H1 (cell line): ENCODE measurements at regions not wholly inside any gene's neighbourhood (a gene's known extent, or its start where the extent isn't known, plus 50 kb on each side); places are given as distances from the start of the nearest gene placed in this dataset.

Experiments
- CTCF ChIA-PET: fragments of 300-600 bp; sonication (Branson Sonifier 250); formaldehyde crosslinking; loops from one replicate; lab custom pipeline; 2021; ENCODE audit not compliant: partially characterized antibody; lab: Charles Lee
- POLR2A ChIA-PET: fragments of 300-600 bp; sonication (Branson Sonifier 250); formaldehyde crosslinking; loops from one replicate; lab custom pipeline; 2021; ENCODE audit warnings: inconsistent platforms; ENCODE audit not compliant: partially characterized antibody; lab: Charles Lee
- DNase-seq, 2 experiments: peaks; one replicate each; pipeline versions ENCODE4 v3.0.0 to v3.0.0-alpha.2; 2010 to 2022; ENCODE audit warnings: low spot score in 2 of 2, low read depth in 1 of 2, mixed read lengths in 1 of 2
- FAIRE-seq: peaks from 2 replicates; lab custom pipeline; 2011; peaks lifted over from hg19 to GRCh38; lab: Jason Lieb, UNC
- H2AFZ ChIP-seq: 2 replicates; pipeline ENCODE4 v1.8.1; 2012; ENCODE audit warnings: low read length, inconsistent platforms
- H2AK5ac ChIP-seq: 2 replicates; pipeline ENCODE4 v1.6.1; 2013; ENCODE audit warnings: low read depth, low read length
- H2BK120ac ChIP-seq: replicated peaks from 2 replicates; pipeline ENCODE3; 2013; ENCODE audit warnings: low read depth, low read length, inconsistent platforms
- H2BK12ac ChIP-seq: 2 replicates; pipeline ENCODE4 v1.6.1; 2013; ENCODE audit warnings: low read depth, low read length
- H2BK15ac ChIP-seq: 2 replicates; pipeline ENCODE4 v1.6.1; 2013; ENCODE audit warnings: low read length
- H2BK20ac ChIP-seq: 2 replicates; pipeline ENCODE4 v1.6.1; 2013; ENCODE audit warnings: low read length
- H2BK5ac ChIP-seq: 2 replicates; pipeline ENCODE4 v1.6.1; 2013; ENCODE audit warnings: low read depth, low read length
- H3K14ac ChIP-seq: 2 replicates; pipeline ENCODE4 v1.6.1; 2013; ENCODE audit warnings: inconsistent platforms; ENCODE audit not compliant: insufficient read length
- H3K18ac ChIP-seq: 2 replicates; pipeline ENCODE4 v1.6.1; 2013; ENCODE audit warnings: low read length; ENCODE audit errors: extremely low read depth
- H3K23ac ChIP-seq: 2 replicates; pipeline ENCODE4 v1.6.1; 2013; ENCODE audit warnings: inconsistent platforms; ENCODE audit not compliant: insufficient read length
- H3K23me2 ChIP-seq: 2 replicates; pipeline ENCODE4 v1.6.1; 2013; ENCODE audit warnings: low read depth, low read length
- H3K27ac ChIP-seq: 2 replicates; pipeline ENCODE4 v1.6.1; 2011; ENCODE audit warnings: low read depth, low read length, inconsistent platforms
- H3K27me3 ChIP-seq, 4 experiments: replicated peaks in 1 of 4; 1 replicate in 1 of 4; 2 replicates in 3 of 4; pipeline versions ENCODE4 v1.6.1 to v1.8.1; 2011 to 2013; ENCODE audit warnings: low read length in 3 of 4, mild to moderate bottlenecking in 3 of 4, inconsistent platforms in 2 of 4, mixed read lengths in 2 of 4, moderate library complexity in 1 of 4; ENCODE audit not compliant: control insufficient read depth in 3 of 4, insufficient read depth in 3 of 4; ENCODE audit errors: extremely low read depth in 1 of 4
- H3K36me3 ChIP-seq, 4 experiments: 2 replicates each; pipeline versions ENCODE4 v1.6.1 to v1.8.1; 2011 to 2013; ENCODE audit warnings: mild to moderate bottlenecking in 4 of 4, low read length in 3 of 4, moderate library complexity in 2 of 4, control low read depth in 1 of 4, inconsistent platforms in 1 of 4; ENCODE audit not compliant: insufficient read depth in 4 of 4, control insufficient read depth in 2 of 4
- H3K4ac ChIP-seq: replicated peaks from 2 replicates; pipeline ENCODE3; 2013; ENCODE audit warnings: low read length, low read depth, mixed read lengths, inconsistent platforms; ENCODE audit not compliant: insufficient read length
- H3K4me1 ChIP-seq, 4 experiments: replicated peaks in 1 of 4; 1 replicate in 1 of 4; 2 replicates in 3 of 4; pipeline versions ENCODE4 v1.6.1 to v1.8.1; 2011 to 2013; ENCODE audit warnings: low read length in 3 of 4, inconsistent platforms in 2 of 4, mixed read lengths in 1 of 4; ENCODE audit not compliant: insufficient read depth in 4 of 4, control insufficient read depth in 3 of 4
- H3K4me2 ChIP-seq, 2 experiments: 2 replicates each; pipeline versions ENCODE4 v1.6.1 to v1.8.1; 2011 to 2013; ENCODE audit warnings: low read depth in 2 of 2, low read length in 2 of 2, control low read depth in 1 of 2, inconsistent platforms in 1 of 2, mild to moderate bottlenecking in 1 of 2; ENCODE audit not compliant: insufficient read depth in 1 of 2
- H3K4me3 ChIP-seq, 4 experiments: fragments of 200-600, 300-600 bp in 1 of 4; sonication (generic), shearing (Covaris generic), sonication (Bioruptor Twin) in 1 of 4; 2 replicates each; pipeline versions ENCODE4 v1.5.1 to v1.8.1; 2011 to 2016; ENCODE audit warnings: low read length in 4 of 4, low read depth in 3 of 4, control low read depth in 2 of 4, inconsistent platforms in 2 of 4, mild to moderate bottlenecking in 2 of 4, mixed read lengths in 1 of 4, moderate library complexity in 1 of 4; ENCODE audit not compliant: insufficient read depth in 2 of 4; ENCODE audit errors: extremely low read depth in 1 of 4
- H3K56ac ChIP-seq: replicated peaks from 2 replicates; pipeline ENCODE3; 2013; ENCODE audit warnings: low read depth, mild to moderate bottlenecking, mixed read lengths, low read length, inconsistent platforms; ENCODE audit not compliant: insufficient read length
- H3K79me1 ChIP-seq: 2 replicates; pipeline ENCODE4 v1.6.1; 2013; ENCODE audit warnings: low read depth, low read length, control low read depth
- H3K79me2 ChIP-seq, 2 experiments: 2 replicates each; pipeline versions ENCODE4 v1.6.1 to v1.8.1; 2012 to 2013; ENCODE audit warnings: low read length in 2 of 2, mild to moderate bottlenecking in 2 of 2, inconsistent platforms in 1 of 2; ENCODE audit not compliant: insufficient read depth in 2 of 2, control insufficient read depth in 1 of 2
- H3K9ac ChIP-seq, 4 experiments: replicated peaks in 1 of 4; 1 replicate in 1 of 4; 2 replicates in 3 of 4; pipeline versions ENCODE4 v1.6.1 to v1.8.1; 2011 to 2013; ENCODE audit warnings: low read depth in 3 of 4, low read length in 3 of 4, control low read depth in 2 of 4, mild to moderate bottlenecking in 2 of 4, moderate library complexity in 2 of 4, inconsistent platforms in 1 of 4; ENCODE audit errors: extremely low read depth in 1 of 4
- H3K9me3 ChIP-seq, 2 experiments: 2 replicates each; pipeline versions ENCODE4 v1.6.1 to v1.8.1; 2012 to 2013; ENCODE audit warnings: mild to moderate bottlenecking in 2 of 2, moderate library complexity in 2 of 2, control low read depth in 1 of 2, inconsistent platforms in 1 of 2, low read depth in 1 of 2, low read length in 1 of 2, mixed read lengths in 1 of 2; ENCODE audit not compliant: insufficient read depth in 2 of 2
- H4K20me1 ChIP-seq, 2 experiments: replicated peaks in 1 of 2; 2 replicates each; pipeline versions ENCODE3 to v1.8.1; 2011 to 2013; ENCODE audit warnings: inconsistent platforms in 2 of 2, low read length in 2 of 2, mild to moderate bottlenecking in 1 of 2; ENCODE audit not compliant: insufficient read depth in 2 of 2, control insufficient read depth in 1 of 2
- H4K5ac ChIP-seq: 2 replicates; pipeline ENCODE4 v1.6.1; 2013; ENCODE audit warnings: low read length, low read depth, mixed read lengths, inconsistent platforms; ENCODE audit not compliant: insufficient read length
- H4K8ac ChIP-seq: 2 replicates; pipeline ENCODE4 v1.8.0; 2013; ENCODE audit warnings: mild to moderate bottlenecking, moderate library complexity, low read length, inconsistent platforms; ENCODE audit not compliant: insufficient read depth; ENCODE audit errors: extremely low read depth
- H4K91ac ChIP-seq: replicated peaks from 2 replicates; pipeline ENCODE3; 2013; ENCODE audit warnings: low read length, mixed read lengths, inconsistent platforms; ENCODE audit not compliant: insufficient read length
- ASH2L ChIP-seq: fragments of 200-600, 300-600 bp; sonication (generic); IDR thresholded peaks from one replicate; pipeline ENCODE4 v1.7.1; 2017; ENCODE audit warnings: low read length
- BCL11A ChIP-seq, 2 experiments: IDR thresholded peaks; one replicate each; pipeline ENCODE4 v1.6.1; 2011; ENCODE audit warnings: low read depth in 2 of 2, low read length in 2 of 2, mild to moderate bottlenecking in 2 of 2
- CBX5 ChIP-seq: fragments of 300-800, 300-1000 bp; sonication (generic); IDR thresholded peaks from 2 replicates; pipeline ENCODE4 v1.7.1; 2016; ENCODE audit warnings: antibody characterized with exemption, low read length, low read depth
- GTF2F1 ChIP-seq: IDR thresholded peaks from 2 replicates; pipeline ENCODE4 v1.6.1; 2012; ENCODE audit warnings: low read depth, low read length, improper control_type of control experiment, borderline replicate concordance
- NRF1 ChIP-seq: IDR thresholded peaks from 2 replicates; pipeline ENCODE4 v1.6.1; 2011; ENCODE audit warnings: mild to moderate bottlenecking, low read depth, low read length, improper control_type of control experiment
- SIN3A ChIP-seq, 2 experiments: IDR thresholded peaks in 1 of 2; conservative IDR thresholded peaks in 1 of 2; 2 replicates each; pipeline ENCODE4 v1.6.1; 2011 to 2012; ENCODE audit warnings: low read length in 2 of 2, improper control_type of control experiment in 1 of 2, low read depth in 1 of 2, mild to moderate bottlenecking in 1 of 2
- SIX5 ChIP-seq: IDR thresholded peaks from 2 replicates; pipeline ENCODE4 v1.6.1; 2011; ENCODE audit warnings: mild to moderate bottlenecking, low read depth, low read length
- TEAD4 ChIP-seq: IDR thresholded peaks from 2 replicates; pipeline ENCODE4 v1.6.1; 2012; ENCODE audit warnings: low read depth, low read length, inconsistent platforms, mixed read lengths
- ZNF274 ChIP-seq: IDR thresholded peaks from 2 replicates; pipeline ENCODE4 v1.7.0; 2012; ENCODE audit warnings: low read length, borderline replicate concordance; ENCODE audit errors: extremely low read depth
- WGBS, 2 experiments: shearing (Covaris generic) in 1 of 2; methylation state at CpG; one replicate each; pipeline versions ENCODE4 v1.1.6 to v1.1.7; 2013 to 2015; ENCODE audit warnings: low lambda C conversion rate in 2 of 2, mixed read lengths in 2 of 2, inconsistent platforms in 1 of 2, low coverage in 1 of 2, missing lambda C conversion rate in 1 of 2; ENCODE audit not compliant: insufficient replicate concordance in 2 of 2, insufficient coverage in 1 of 2, insufficient read length in 1 of 2; ENCODE audit errors: extremely low coverage in 1 of 2, missing lambda C conversion rate in 1 of 2; 5-methylcytosine and 5-hydroxymethylcytosine counted together
- TF ChIP-seq, protein P1 (sequence below): IDR thresholded peaks from 2 replicates; pipeline ENCODE4 v1.6.1; 2012; ENCODE audit warnings: low read length, inconsistent platforms
- TF ChIP-seq, protein P2 (sequence below), 3 experiments: IDR thresholded peaks; 1 replicate in 2 of 3; 2 replicates in 1 of 3; pipeline versions ENCODE4 v1.5.1 to v1.6.1; 2011; ENCODE audit warnings: low read length in 3 of 3, mild to moderate bottlenecking in 3 of 3, inconsistent platforms in 2 of 3, low read depth in 1 of 3, moderate library complexity in 1 of 3; ENCODE audit not compliant: insufficient read depth in 1 of 3; ENCODE audit errors: control extremely low read depth in 1 of 3

DNA sequence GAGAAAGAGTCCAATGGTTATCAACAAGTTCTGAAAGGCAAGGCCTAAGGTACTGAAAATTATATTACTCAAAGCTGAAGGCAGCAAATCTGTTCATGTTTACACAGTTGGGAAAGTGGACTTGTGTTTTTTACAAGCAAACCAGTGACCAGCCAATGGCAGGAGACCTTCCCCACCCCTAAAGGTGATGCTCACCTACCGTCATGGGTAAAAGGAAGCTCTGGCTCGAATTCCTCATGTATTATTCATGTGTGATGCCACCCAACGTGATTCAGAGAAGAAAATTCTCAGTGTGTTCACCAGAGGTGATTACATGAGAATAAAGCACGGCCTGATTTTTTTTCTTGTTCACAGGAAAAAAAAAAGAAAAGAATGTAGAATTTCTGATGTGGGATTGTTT, 1161.2 kb upstream of the SEL1L start:
- Histone ChIP-seq H2BK15ac (no peak overlapping the region), H2AK5ac (no peak overlapping the region), H2BK12ac (no peak overlapping the region), H2BK5ac (no peak overlapping the region), H4K8ac (no peak overlapping the region), H3K4ac (no peak overlapping the region), H3K18ac (no peak overlapping the region), H3K36me3 (no peaks in the 10 kb centered on the region), H3K79me2 (no peaks in the 10 kb centered on the region), H3K27ac (no peak overlapping the region), H3K27me3 (no peaks in the 10 kb centered on the region), H3K9ac (no peak overlapping the region), H3K23me2 (no peaks in the 10 kb centered on the region), H3K4me1 (no peaks in the 10 kb centered on the region), H3K56ac (no peak overlapping the region), H4K20me1 (no peaks in the 10 kb centered on the region), H3K23ac (no peak overlapping the region), H2AFZ (no peak overlapping the region), H2BK20ac (no peak overlapping the region), H2BK120ac (no peak overlapping the region), H4K5ac (no peak overlapping the region), H3K4me3 (no peak overlapping the region), H3K4me2 (no peak overlapping the region), H3K79me1 (no peaks in the 10 kb centered on the region), H3K14ac (no peak overlapping the region), H3K9me3 (peaks cover 0 to 4% of the 10 kb centered on the region in 2 experiments; a peak in 1 of 4 replicates), H4K91ac (no peak overlapping the region)
- FAIRE-seq (no peak), DNase-seq (no peak)
- POLR2A ChIA-PET = no interaction called here
- CTCF ChIA-PET = no interaction called here
- WGBS, 2 experiments = 96% methylated on average over 4 of the region's 4 CpGs; no CpG with 5 or more reads in 1 of the 2 experiments
- TF ChIP-seq, protein P1, sequence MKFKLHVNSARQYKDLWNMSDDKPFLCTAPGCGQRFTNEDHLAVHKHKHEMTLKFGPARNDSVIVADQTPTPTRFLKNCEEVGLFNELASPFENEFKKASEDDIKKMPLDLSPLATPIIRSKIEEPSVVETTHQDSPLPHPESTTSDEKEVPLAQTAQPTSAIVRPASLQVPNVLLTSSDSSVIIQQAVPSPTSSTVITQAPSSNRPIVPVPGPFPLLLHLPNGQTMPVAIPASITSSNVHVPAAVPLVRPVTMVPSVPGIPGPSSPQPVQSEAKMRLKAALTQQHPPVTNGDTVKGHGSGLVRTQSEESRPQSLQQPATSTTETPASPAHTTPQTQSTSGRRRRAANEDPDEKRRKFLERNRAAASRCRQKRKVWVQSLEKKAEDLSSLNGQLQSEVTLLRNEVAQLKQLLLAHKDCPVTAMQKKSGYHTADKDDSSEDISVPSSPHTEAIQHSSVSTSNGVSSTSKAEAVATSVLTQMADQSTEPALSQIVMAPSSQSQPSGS = no peak
- TF ChIP-seq NRF1 (no peak), ZNF274 (no peak), CBX5 (no peak), SIX5 (no peak), BCL11A (IDR thresholded peaks at IDR 0.05; ENCODE audit: low read depth in 2 of 2, low read length in 2 of 2) (no peak), GTF2F1 (no peak), TEAD4 (no peak), ASH2L (no peak), SIN3A (conservative IDR thresholded peaks at IDR 0.05 in 1 of 2, IDR thresholded peaks at IDR 0.05 in 1 of 2; ENCODE audit: low read depth in 1 of 2, low read length in 2 of 2) (no peak)
- TF ChIP-seq, protein P2, sequence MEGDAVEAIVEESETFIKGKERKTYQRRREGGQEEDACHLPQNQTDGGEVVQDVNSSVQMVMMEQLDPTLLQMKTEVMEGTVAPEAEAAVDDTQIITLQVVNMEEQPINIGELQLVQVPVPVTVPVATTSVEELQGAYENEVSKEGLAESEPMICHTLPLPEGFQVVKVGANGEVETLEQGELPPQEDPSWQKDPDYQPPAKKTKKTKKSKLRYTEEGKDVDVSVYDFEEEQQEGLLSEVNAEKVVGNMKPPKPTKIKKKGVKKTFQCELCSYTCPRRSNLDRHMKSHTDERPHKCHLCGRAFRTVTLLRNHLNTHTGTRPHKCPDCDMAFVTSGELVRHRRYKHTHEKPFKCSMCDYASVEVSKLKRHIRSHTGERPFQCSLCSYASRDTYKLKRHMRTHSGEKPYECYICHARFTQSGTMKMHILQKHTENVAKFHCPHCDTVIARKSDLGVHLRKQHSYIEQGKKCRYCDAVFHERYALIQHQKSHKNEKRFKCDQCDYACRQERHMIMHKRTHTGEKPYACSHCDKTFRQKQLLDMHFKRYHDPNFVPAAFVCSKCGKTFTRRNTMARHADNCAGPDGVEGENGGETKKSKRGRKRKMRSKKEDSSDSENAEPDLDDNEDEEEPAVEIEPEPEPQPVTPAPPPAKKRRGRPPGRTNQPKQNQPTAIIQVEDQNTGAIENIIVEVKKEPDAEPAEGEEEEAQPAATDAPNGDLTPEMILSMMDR (IDR thresholded peaks at IDR 0.05; ENCODE audit: control extremely low read depth in 1 of 3, insufficient read depth in 1 of 3, low read depth in 1 of 3, low read length in 3 of 3) = no peak
